ENCODE measurements at regions not wholly inside any gene's neighbourhood (a gene's known extent, or its start where the extent isn't known, plus 50 kb on each side); places are given as distances from the start of the nearest gene placed in this dataset.

DNA sequence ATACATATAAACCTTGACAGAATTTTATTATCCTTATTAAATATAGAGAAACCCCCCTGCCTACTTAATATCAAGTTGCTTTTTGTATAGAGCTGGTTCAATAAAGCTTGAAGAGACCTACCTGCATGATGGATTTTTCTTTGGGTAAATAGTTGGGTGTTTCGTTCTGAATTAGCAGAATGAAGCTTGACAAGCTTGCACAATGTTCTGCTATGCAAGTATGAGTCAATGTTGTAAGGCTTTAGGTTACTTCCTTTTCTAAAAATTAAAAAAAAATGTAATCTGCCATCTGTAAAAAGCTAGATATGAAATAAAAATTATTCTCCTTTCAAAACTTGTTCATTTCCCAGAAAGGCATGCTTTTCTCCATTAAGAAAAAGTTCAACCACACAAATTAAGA, 1662.6 kb upstream of the SEL1L start:
- DNase-seq (ENCODE audit: low spot score), result no peak

DNA sequence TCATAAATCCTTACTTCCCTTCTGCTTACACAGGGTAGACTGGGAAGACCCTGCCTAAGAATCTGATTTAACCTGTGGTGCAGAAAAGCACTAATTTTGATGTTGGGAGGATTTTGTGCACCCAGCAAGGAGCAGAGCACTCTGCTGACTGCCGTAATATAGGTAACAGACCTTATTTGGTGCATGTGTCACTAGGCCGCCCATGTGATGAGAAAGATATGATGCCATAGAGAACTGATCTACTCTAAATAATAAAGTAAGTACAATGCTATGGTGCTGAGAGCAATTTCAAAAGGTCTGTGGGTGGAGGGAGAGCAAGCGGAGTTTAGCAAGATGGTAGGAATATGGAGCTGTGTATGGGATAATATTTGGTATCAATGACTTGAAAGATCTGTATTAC, 1663.6 kb upstream of the SEL1L start:
- no peak for DNase-seq (ENCODE audit: low spot score)

DNA sequence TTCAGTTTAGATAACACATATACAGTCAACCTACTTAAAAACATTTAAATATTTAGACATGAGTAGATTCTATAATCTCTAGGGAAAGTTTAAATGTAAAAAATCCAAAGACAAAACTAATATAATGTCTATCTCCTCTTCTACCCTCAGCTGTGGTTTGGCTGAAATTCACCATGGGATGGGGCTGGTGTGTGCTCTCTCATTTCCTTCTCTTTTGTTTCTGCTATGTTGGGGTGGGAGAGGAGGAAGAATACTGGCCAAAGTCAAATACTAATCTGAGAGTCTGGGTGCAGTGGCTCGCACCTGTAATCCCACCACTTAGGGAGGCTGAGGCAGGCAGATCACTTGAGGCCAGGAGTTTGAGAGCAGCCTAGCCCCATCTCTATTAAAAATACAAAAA, 1673.9 kb upstream of the SEL1L start:
- no peak for DNase-seq (ENCODE audit: low spot score)

DNA sequence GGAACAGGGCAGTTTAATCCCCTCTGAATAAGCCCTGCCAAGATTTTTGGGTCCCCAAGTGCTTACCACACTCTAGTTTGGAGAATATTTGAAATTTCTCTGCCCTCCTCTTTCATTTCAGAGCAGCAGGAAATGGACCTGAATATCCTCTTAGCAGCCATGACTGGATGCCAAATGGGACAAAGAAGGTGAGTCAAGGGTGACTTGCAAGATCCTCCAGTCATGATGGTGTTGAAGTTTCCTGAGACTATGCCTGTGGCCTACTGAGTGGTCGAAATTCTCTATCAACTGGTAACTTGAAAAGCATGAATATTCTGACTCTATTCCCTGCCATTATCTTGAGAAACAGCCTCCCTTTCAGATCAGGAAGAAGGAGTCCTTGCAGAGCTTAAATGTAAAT, 1674.7 kb upstream of the SEL1L start:
- no peak for DNase-seq (ENCODE audit: low spot score)

DNA sequence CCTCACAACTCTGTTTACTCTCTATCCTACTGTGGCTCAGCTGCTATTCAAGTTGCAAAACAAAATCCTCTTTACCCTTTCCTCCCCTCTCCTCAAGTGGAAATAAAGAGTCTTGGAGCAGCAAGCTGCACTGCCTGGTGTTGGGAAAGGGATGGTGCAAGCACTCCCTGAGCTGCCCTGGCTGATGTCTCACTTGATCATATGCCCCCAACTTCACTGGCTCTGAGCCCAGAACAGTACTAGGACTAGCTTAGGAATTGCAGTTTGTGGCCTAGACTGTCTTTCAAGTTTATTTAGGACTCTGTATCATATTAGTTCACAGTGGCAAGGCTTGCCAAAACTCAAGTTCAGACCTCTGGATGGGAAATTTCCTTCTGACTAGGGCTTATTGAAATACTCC, 1683.8 kb upstream of the SEL1L start:
- DNase-seq (ENCODE audit: low spot score), result no peak

DNA sequence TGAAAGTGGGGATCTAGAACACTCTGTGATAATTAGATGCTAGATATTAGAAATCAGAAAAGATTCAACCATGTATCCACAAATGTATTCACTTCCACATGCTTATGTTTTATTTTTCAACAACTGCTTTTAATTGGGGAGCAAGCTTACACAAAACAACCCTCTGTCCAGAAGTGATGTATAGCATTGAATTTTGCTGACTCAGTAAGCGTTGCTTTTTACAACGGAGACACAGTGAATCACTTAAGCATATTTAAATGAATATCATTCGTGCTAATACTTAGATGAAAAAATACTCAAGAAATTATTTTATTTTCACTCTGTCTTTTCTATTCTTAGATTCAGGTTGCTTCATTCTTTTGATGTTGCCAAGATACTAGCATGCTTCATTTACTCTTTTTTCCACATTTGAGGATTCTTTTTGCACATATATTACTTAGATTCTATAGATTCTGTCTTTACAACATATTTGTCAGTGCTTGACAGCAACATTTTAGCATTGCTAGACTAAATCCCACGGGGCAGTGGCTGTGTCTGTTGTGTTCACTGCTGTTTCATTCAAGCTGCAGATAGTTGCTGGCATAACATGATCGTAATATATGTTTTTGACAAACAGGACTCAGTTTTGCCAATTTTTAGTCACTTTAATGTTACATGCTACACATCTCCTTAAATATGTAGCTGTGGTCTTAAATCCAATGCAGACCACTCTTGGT, 1714.4 kb upstream of the SEL1L start:
- DNase-seq (ENCODE audit: low spot score), result no peak

DNA sequence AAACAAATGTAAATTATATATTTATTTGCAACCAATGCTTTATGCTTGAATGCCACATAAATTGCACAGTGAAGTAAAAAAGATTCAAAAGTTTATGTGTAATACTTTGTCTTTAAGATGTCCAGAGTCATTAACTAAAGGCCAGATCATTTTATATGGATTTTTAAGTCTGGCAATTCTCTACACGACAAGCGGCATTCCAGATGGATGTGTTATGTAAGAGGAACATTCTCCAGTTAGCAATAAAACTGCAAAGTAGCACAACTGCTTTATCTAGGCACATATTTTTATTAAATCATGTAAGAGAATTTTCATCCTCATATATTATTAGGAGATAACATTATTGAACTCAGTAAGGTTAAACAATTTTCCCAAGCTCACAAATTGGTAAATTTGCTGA, 1717.7 kb upstream of the SEL1L start:
- DNase-seq (ENCODE audit: low spot score), result no peak

DNA sequence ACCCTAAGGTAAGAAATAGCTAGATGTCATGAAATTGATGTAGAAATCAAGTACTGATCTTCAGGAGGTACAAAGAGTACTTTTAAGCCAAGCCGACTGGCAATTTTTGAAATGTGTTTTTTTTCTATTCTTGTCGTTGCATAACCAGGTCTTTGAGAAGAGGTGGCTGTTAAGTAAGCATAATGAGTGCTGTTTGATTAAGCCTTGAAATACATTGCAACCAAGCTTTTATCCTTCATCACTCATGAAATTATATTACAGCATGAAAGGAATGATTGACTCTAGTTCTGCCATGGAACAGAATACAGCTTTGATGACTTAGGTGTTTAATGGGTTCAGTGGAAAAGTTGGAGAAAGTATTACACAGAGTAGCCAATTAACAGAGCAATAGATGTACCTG, 1720.2 kb upstream of the SEL1L start:
- no peak for DNase-seq (ENCODE audit: low spot score)

DNA sequence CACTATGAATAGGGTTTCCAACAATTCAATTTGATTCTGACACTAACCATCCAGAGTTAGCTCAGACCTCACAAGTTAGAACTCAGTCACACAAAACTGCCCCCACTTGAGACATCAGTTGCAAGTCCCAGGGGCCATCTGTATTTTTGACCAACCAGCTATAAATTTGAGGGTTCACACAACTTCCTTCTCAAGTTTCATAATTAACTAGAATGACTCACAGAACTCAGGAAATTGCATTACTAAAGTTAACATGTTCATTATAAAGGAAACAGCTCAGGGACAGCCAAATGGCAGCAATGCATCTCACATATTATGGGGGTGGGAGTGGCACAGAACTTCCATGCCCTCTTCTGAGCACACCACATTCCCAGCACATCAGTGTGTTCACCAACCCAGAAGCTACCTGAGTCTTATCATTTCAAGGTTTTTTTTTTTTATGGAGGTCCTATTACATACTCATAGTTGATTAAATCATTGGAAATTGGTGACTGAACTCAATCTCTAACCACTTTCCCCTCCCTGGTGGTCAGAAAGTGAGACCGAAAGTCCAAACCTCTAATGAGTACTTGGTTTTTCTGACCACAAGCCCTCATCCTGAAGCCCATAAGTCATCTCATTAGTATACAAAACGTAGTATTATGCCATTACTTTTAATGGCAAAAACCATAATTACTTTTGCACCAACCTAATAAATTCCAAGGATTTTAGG, 1721.5 kb upstream of the SEL1L start:
- no peak for DNase-seq (ENCODE audit: low spot score)

DNA sequence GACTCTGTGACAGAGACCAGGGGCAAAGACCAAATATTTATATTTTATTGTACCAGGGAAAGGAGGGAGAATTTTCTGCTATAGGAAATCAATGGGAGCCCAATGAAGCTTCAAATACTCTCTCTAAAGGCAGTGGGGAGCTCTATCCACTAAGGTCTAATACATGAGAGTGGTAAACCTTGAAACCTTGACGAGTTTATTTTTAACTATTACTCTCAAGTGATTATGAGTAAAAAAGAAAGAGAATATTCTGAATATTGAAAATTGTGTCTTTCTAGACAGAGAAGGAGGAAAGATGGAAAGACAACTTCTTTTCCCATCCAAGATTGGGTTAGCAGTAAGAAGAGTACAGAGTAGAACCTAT, 1722.1 kb upstream of the SEL1L start:
- no peak for DNase-seq (ENCODE audit: low spot score)

DNA sequence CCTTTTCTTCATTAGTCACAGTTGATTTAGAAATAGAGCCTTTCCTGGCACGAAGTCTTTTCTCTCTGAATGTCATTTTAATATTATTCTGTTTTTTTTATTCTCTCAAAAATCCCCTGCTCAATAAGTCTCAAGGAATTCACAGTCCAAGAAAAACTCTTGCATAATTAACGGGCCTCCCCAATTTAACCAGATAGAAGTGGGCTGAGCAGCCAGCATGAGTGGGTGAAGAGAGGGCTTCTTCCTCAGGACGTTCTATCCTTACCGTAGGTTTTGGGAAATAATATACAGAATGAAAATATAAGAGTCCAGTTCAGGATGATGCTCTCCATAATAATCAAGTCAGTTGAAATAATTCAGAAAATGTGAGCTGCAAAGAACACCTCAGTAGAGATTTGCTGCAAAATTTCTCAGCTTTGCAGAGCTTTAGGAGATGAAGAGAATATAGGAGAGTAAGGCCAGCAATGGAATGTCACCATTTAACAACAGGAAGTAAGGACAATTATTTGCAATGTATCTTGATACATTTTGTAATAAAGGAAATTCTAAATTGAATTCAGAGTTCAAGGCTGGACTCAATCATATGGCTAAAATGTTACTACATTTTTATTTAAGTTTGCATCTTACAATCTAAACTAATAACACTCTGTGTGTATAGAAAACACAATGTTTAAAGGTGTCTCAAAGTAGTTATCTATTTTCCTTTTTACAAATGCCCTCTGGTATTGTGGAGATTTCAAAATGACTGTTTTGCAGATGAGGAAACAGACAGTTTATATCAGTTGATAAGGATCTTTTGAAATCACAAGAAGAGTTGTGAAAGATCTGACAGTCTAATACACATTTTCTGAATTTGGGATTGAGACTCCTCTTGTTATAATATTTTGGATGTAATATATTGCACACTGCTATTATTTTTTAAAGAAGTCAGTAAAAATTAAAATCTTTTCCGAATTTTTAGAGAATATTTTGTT, 1724.1 kb upstream of the SEL1L start:
- no peak for DNase-seq (ENCODE audit: low spot score)

DNA sequence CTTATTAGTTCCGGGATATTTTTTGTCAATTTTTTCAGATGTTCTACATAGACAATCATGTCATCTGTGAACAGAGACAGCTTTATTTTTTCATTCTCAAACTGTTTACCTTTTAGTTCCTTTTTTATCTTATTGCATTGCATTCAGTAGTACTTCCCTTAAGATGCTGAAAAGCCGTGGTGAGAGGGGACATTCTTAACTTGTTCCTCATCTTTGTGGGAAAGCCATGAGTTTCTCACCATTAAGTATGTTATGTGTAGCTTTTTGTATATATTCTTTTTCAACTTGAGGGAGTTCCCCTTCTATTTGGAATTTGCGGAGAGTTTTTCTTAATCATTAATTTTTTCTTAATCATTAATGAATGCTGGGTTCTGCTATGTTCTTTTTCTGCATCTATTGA, 1727.1 kb upstream of the SEL1L start:
- DNase-seq (ENCODE audit: low spot score), result no peak

DNA sequence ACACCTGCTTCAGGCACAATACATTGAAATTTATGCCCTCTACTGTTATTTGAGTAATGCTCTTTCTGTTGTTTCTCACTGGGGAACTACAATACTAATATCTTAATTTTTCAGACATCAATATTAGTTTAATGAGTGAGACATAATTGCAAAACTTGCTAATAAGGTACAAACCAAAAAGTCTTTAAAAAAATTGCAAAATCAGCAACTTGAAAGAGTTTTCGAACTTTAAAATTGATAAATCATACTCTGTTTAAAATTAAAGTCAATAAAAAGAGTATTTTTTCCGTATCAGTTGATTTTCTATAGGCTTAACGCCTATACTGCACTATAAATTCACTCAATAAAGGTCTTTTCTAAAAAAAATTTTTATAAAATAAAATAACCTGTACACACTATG, 1735.9 kb upstream of the SEL1L start:
- DNase-seq (ENCODE audit: low spot score), result no peak

DNA sequence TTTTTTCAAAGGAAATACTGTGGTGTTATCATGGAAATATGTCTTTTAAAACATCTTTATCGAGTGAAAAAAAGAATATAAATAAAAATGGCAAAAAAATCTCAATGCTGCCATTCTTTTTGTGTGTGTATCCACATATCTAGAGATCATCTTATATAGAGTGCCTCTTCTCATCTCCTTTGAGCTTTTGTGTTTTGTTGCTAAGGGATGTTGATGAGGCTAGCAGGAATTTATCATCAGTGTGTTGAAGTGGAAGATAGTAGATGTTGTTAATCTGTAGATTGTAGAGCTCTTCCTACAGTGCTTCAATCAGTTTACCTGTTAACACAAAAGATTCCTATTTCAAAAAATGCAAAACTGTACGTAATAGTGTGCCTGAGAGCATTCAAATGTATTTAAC, 1738.0 kb upstream of the SEL1L start:
- DNase-seq (ENCODE audit: low spot score), result no peak

DNA sequence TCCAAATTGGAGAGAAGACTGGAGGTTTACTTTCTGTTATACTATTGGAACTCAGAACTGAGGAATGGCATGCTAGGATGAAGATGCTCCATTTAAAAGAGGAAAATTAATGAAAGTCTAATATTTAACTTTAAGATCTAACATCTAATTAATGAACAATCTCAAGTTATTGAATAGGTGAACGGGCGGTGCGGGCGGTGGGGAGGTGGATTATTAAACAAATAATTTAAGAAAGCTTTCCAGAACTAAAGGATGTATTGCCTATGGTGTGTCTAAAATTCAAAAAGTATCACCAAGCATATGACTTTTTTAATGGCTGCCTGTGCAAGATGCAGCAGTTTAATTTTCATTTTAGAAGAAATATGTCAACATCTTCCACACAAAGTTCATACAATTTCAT, 1747.1 kb upstream of the SEL1L start:
- no peak for DNase-seq (ENCODE audit: low spot score)

DNA sequence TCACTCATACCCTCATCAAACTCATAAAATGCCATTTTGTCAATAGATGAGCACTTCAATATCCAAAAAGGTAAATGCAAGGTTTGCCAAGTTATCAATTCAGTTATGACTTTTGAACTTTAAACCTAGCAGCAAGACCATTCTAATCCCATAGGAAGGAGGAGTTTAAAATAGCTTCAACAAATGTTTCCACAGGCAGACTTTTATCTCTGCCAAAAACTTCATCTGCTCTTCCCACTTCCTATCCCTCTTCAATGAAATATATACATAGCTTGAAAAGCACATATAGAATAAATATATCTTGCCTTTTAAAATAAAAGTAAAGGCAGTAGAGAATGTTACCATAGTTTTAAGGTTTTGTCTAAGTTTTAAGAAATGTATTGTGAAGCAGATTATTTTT, 1749.1 kb upstream of the SEL1L start:
- DNase-seq (ENCODE audit: low spot score), result no peak

DNA sequence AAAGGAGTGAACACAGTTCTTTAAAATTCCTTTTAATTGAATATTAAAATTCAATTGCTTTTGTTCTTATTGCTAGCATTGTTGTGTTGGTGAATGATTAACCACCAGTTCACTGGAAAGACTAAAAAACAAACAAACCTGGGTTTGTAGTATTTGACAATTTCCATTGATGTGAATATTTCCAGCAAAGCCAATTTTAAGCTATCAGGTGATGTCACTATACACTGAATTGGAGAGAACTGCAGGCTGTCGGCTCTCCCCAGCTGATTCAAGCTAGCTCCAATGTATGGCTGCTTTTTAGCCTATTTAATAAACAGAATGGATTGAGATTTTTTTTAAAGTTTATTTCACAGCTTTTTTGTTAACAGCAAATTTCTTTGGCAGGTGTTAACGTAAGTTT, 1753.6 kb upstream of the SEL1L start:
- DNase-seq (ENCODE audit: low spot score), result no peak

DNA sequence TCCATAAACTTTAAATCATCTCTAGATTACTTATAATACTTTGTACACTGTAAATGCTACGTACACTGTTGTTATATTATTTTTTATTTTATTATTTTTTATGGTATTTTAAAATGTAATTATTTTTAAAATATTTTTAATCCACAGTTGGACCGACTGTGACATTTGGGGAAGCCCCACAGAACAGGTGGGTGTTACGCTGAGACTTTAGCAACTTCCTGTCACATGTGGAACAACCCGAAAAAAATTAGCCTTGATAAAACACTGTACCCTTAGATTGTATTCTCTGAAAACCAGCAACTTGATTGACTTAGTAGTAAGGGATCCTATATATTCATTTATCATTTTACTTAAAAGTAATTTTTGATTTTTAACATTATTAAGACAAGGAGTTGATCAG, 1755.7 kb upstream of the SEL1L start:
- DNase-seq (ENCODE audit: low spot score), result no peak

DNA sequence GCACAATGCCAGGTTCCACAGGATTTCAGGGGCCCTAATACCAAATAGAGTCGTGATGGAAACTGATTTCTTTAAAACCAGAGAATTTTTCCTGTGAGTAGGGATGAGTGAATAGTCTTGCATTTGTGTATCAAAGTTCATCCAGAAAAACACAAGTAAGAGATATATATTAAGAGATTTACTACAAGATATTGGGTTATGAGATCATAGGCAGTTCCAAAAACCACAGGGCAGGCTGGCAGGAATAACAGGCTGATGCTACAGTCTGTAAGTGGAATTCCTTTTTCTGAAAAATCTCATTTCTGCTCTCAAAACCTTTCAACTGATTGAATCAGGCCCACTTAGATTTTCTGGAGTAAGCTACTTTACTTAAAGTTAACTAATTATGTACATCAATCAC, 1756.2 kb upstream of the SEL1L start:
- no peak for DNase-seq (ENCODE audit: low spot score)

DNA sequence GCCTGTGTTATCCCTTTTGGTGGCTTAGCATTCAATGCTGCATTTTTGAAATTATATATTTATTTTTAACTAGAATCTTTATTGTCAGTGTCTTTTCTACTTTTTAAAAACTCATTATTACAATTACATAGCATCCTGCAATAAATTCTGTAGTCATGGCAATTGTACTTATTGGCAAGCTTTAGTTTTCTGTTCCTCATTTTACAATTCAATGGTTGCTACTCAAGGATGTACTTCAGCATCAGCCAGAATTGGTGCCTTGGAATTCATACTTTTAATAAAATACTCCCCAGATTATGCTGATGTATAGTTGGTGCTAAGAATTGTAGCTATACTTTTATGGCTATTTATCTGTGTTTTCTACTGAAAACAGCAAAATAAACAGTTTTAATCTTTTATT, 1756.8 kb upstream of the SEL1L start:
- no peak for DNase-seq (ENCODE audit: low spot score)

DNA sequence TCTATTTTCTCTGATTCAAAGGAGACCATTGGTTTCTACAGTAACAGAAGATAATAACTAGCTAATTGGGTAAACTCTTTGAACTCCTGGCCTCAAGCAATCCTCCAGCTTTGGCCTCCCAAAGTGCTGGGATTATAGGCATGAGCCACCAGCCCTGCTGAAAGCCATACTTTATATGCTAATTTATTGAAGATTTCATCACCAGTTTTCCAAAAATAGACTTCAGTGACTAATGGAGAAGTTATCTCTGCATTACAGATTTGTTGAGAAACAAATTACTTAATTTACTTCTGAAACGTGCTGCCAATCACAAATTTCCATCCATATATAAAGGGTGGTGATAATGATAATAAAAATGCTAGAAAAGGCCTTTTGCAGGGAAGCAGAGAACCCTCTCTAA, 1758.1 kb upstream of the SEL1L start:
- DNase-seq (ENCODE audit: low spot score), result no peak

DNA sequence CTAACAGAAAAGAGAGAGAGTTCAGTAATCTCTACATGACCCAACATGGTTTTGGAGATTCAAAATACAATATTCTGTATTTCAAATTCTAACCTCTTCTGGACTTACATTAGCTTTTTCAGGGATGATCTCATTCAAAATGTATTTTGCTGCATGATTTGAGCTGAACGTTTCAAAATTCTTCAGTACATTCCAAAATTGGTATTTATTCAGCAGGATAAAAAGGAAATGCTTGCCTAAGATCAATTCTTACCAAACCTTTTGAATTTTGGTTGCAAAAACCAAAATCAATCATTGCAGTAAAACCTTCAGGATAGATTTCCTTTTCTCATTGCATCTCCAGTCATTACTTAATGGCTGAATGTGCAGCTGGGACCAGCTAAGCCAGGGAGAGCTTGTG, 1761.3 kb upstream of the SEL1L start:
- DNase-seq (ENCODE audit: low spot score), result no peak

DNA sequence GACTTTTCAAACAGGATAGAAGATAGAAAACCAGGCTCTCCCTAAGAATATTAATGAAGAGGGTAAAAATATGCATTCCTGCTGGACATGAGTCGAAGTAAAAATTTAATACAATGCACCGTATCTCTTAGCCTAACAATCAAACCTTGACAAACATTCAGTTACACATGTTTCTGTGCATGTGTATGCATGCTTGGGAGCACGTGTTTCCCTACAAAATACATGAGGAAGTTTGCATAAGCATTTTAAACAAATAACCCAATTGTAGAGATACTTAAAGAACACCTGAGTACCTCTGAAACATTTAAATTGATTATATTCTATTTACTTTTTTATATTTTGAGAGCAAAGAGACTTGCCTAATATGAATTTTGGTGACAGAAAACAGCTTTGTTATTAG, 1763.7 kb upstream of the SEL1L start:
- no peak for DNase-seq (ENCODE audit: low spot score)
